HG02885 (cell line): ENCODE measurements at regions not wholly inside any gene's neighbourhood (a gene's known extent, or its start where the extent isn't known, plus 50 kb on each side); places are given as distances from the start of the nearest gene placed in this dataset.

Source experiments
- ATAC-seq: cut with Tn5 transposase; IDR thresholded peaks from one replicate; pipeline ENCODE4 v1.9.1; 2021; ENCODE audit warnings: mild to moderate bottlenecking; ENCODE audit not compliant: unreplicated experiment, poor library complexity

DNA sequence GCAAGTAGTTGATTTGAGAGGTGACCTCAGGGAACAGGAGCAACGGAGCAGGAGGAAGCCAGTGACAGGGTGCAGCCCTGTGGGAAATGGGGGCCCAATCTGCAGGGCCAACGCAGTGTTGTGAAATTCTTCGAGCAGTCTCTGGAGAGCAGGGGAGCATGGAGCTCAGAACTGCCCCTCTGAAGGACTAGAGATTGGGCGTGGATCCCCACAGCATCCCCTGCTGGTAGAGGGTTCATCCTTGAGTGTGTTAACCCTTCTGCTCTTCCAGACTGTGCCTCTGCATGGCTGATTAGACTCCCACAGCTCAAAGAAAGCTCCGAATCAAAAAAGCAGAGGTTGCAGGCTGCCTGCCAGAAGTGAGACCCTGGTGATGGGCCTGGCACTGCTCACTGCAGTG is 77.9 kb upstream of the UQCRFS1 start:
- no peak for ATAC-seq

GRCh38 chr19:29292153-29292552 is 79.2 kb upstream of the UQCRFS1 start:
- ATAC-seq: no peak

- ATAC-seq: no peak
Observed at GRCh38 chr19:29292562-29292961, 79.6 kb upstream of the UQCRFS1 start.

GRCh38 chr19:29293292-29293691 is 80.3 kb upstream of the UQCRFS1 start:
- no peak for ATAC-seq

DNA sequence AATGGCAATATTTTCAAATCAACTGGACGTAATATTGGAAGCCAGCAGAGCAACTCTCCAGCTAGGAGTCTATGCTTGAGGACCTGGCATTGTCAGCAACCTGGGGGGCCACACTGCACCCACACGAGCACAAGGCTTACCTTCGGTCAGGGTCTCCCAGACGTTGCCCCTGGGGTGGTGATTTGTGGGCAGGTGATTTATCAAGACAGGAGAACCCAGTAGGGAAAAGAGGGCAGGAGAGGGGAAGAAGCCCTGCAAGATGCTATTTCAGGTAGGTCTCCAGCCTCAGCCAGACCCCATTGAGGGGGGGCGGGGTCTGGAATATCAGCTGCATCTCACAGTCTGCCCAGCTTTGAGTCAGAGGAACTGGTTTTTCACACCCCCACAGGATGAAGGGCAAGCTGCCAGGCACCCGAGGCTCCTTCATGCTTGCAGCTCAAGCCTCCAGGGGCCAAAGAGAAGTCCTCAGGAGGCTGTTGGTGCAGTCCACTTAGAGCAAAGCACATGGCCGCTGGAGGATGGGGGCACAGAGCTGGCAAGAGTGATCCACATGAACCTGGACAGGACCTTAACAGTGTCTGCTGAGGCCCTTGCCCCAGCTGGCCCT is 80.9 kb upstream of the UQCRFS1 start:
- no peak for ATAC-seq

DNA sequence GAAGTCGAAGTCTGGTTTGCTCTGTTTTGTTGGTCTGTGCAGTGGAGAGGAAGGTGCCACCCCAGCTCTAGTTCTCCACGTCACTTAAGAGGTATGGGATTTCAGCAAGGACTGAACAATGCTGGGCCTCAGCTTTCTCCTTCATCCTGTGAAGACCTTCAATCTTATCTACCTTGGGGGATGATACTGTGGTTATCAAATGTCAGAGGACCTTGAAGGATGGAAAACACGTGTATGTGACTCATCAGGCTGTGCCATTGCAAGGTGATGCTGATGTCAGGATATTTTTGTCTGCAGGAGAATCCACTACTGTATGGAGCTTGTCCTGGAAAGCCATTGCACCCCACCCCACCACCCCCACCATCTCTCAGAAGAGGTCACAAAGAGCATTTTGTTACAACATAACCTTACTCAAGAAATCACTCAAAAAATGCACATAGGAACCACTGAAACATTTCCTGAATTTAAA is 81.4 kb upstream of the UQCRFS1 start:
- ATAC-seq: no peak

DNA sequence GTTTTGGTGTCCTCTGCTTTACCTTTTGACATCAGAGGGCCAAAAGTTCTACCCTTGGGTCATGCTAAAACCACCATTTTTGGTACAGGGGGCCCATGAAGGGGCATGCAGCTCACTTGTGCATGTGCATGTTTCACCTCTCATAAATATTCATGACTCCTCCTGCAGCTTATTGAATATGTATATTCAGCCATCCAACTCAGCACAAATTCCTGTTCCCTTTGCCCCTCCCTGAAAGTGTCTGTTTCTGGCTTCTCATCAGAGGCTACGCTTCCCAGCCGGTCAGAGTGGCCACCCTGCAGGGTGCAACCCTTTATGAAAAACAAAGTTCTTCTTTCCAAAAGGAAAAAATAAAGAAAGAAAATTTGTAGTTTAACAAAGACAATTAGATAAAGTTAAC is 82.3 kb upstream of the UQCRFS1 start:
- ATAC-seq: no peak

DNA sequence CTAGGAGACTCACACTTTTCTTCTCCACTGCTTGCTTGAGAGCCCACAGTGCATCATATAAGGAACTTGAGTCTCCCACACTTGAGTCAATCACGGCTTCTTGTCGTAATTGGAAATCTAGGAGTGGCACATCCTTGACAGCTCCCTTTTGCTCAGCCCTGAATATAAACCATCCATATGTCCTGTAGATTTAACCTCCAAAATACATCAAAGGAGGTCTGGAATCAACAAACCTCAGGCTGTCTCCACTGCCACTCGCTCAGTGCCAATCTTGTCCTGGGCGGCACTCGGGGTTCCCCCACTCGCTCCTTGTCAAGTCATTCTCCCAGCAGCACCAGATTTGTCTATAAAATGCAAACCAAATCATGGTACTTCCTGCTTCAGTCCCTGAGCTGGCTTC is 84.4 kb upstream of the UQCRFS1 start:
- no peak for ATAC-seq

GRCh38 chr19:29299416-29300380 is 86.7 kb upstream of the UQCRFS1 start:
- no peak for ATAC-seq

GRCh38 chr19:29302002-29302928 is 89.3 kb upstream of the UQCRFS1 start:
- no peak for ATAC-seq

- ATAC-seq: no peak
Observed at GRCh38 chr19:29303069-29303718, 90.2 kb upstream of the UQCRFS1 start.

GRCh38 chr19:29303719-29304090 is 90.8 kb upstream of the UQCRFS1 start:
- ATAC-seq: no peak

DNA sequence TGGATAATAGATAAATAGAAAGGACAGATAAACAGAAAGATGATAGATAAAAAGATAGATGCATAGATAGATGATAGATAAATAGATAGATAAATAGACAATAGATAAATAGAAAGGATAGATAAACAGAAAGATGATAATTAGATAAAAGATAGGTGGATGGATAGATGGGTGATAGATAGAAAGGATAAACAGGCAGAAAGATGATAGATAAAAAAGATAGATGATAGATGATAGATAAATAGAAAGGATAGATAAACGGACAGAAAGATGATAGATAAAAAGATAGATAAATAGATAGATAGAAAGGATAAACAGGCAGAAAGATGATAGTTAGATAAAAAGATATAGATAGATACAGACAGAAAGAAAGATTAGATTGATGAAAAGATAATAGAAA is 92.3 kb upstream of the UQCRFS1 start:
- ATAC-seq: no peak

DNA sequence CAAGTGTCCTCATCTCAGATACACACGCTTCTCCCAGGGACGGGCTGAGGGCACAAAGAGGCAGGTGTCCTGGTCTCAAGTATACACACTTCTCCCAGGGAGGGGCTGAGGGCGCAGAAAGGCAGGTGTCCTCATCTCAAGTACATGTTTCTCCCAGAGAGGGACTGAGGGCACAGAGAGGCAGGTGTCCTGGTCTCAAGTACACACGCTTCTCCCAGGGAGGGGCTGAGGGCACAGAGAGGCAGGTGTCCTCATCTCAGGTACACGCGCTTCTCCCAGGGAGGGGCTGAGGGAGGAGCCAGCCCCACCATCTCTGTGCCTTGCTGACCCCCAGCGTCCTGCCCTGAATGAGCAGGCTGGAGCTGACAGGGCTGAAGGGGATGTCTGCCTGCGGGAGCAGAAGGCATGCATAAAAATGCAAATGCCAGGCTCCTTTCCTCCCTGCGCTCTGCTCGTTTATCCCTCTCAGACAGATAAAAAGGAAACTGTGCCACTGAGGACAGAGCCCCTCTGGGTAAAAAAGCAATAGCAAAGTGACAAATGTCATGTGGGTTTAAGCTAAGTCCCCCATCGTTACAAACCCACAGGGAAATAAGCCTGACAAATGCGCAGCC is 96.1 kb upstream of the UQCRFS1 start:
- no peak for ATAC-seq

- ATAC-seq: no peak
Observed at GRCh38 chr19:29309637-29310036, 96.7 kb upstream of the UQCRFS1 start.

GRCh38 chr19:29311191-29311790 is 98.3 kb upstream of the UQCRFS1 start:
- no peak for ATAC-seq

DNA sequence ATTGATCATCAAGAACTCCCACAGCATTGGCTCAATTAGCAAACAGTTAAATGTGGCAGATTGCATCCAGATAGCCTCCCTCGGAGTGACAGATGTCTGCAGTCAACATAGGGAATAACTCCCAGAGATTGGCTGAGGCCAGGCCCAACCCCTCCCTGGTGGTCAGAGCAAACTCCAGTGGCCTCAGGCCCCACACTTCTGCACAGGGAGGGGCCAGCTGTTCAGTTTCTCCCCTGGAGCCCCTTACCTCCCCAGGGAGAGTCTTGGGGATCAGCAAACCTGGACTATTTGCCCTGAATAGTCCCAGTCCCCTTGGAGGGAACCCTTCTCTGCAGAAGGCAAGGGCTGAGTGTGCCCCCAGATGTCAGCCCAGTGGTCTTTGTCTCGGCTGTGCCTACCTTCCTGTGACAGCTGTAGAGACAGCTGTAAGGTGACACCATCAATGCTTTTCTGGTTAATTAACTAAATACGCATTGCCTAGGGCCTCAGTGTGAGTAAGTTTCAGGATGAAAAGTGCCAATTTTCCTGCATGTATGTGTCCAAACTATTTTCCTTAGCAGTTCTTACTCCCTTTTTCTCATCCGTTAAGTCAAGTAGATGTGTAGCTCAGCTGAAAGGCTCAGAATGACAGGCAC is 102.7 kb upstream of the UQCRFS1 start:
- ATAC-seq: no peak

- ATAC-seq: no peak
Observed at GRCh38 chr19:29318581-29318980, 105.6 kb upstream of the UQCRFS1 start.

- ATAC-seq: no peak
Observed at GRCh38 chr19:29320086-29320485, 107.1 kb upstream of the UQCRFS1 start.
